ENCODE measurements at regions not wholly inside any gene's neighbourhood (a gene's known extent, or its start where the extent isn't known, plus 50 kb on each side); places are given as distances from the start of the nearest gene placed in this dataset.

- H3K36me3 ChIP-seq (ENCODE audit: insufficient read depth, low read length, poor library complexity, severe bottlenecking): no peaks in the 10 kb centered on the region
- peaks cover 16% of the 10 kb centered on the region for H3K27me3 ChIP-seq (replicated peaks; ENCODE audit: insufficient read depth, low read depth, low read length, poor library complexity)
- H3K4me3 ChIP-seq (ENCODE audit: low read depth, low read length, poor library complexity, severe bottlenecking): no peak overlapping the region
- H3K9me3 ChIP-seq (ENCODE audit: low read depth, low read length, poor library complexity, severe bottlenecking): no peaks in the 10 kb centered on the region
- TF ChIP-seq CTCF (conservative IDR thresholded peaks at IDR 0.05; ENCODE audit: low read depth, low read length) (peak; percentile 77), EZH2 (IDR thresholded peaks at IDR 0.05; ENCODE audit: borderline replicate concordance, low read depth, low read length, poor library complexity, severe bottlenecking) (no peak)
- no peaks in the 10 kb centered on the region for H3K4me1 ChIP-seq (ENCODE audit: insufficient read depth, low read length, poor library complexity, severe bottlenecking)
- ChIA-PET CTCF (interaction anchor here (1.0 to 1.3 kb wide), 3 partner anchors 69 to 196 kb away, joined by 3 to 4 read pairs (median 3); no protein-coding TSS in a partner anchor), POLR2A (ENCODE audit: low non-redundant PET) (no interaction called here)
- peak; percentile 62 for DNase-seq (ENCODE audit: low spot score)
- intact Hi-C loops (cut with micrococcal nuclease; ENCODE audit: unreplicated experiment): loop anchor here (5.0 kb wide), 1 partner anchor 456 kb away; no protein-coding TSS in a partner anchor
- no peak overlapping the region for H3K27ac ChIP-seq (ENCODE audit: low read depth, low read length, poor library complexity, severe bottlenecking)
- BruUV-seq (replicated peaks): no TSS peak
These were observed 119.7 kb upstream of the MYOCD start for GRCh38 chr17:12545877-12546513.

GRCh38 chr17:12546983-12547382, 118.7 kb upstream of the MYOCD start:
- no TSS peak for BruUV-seq (replicated peaks)
- H3K27me3 ChIP-seq (replicated peaks; ENCODE audit: insufficient read depth, low read depth, low read length, poor library complexity): peaks cover 9% of the 10 kb centered on the region
- DNase-seq (ENCODE audit: low spot score): no peak
- no peak overlapping the region for H3K4me3 ChIP-seq (ENCODE audit: low read depth, low read length, poor library complexity, severe bottlenecking)
- H3K9me3 ChIP-seq (ENCODE audit: low read depth, low read length, poor library complexity, severe bottlenecking): no peaks in the 10 kb centered on the region
- TF ChIP-seq EZH2 (IDR thresholded peaks at IDR 0.05; ENCODE audit: borderline replicate concordance, low read depth, low read length, poor library complexity, severe bottlenecking): no peak
- no peaks in the 10 kb centered on the region for H3K4me1 ChIP-seq (ENCODE audit: insufficient read depth, low read length, poor library complexity, severe bottlenecking)
- ChIA-PET POLR2A (ENCODE audit: low non-redundant PET) (no interaction called here), CTCF (no interaction called here)
- H3K36me3 ChIP-seq (ENCODE audit: insufficient read depth, low read length, poor library complexity, severe bottlenecking): no peaks in the 10 kb centered on the region
- intact Hi-C loops (cut with micrococcal nuclease; ENCODE audit: unreplicated experiment): loop anchor here (5.0 kb wide), 1 partner anchor 455 kb away; no protein-coding TSS in a partner anchor
- H3K27ac ChIP-seq (ENCODE audit: low read depth, low read length, poor library complexity, severe bottlenecking): no peak overlapping the region

GRCh38 chr17:12547831-12548230, 117.9 kb upstream of the MYOCD start:
- Histone ChIP-seq H3K27ac (ENCODE audit: low read depth, low read length, poor library complexity, severe bottlenecking) (no peak overlapping the region), H3K36me3 (ENCODE audit: insufficient read depth, low read length, poor library complexity, severe bottlenecking) (no peaks in the 10 kb centered on the region), H3K4me1 (ENCODE audit: insufficient read depth, low read length, poor library complexity, severe bottlenecking) (no peaks in the 10 kb centered on the region), H3K4me3 (ENCODE audit: low read depth, low read length, poor library complexity, severe bottlenecking) (no peak overlapping the region), H3K27me3 (replicated peaks; ENCODE audit: insufficient read depth, low read depth, low read length, poor library complexity) (peaks cover 9% of the 10 kb centered on the region), H3K9me3 (ENCODE audit: low read depth, low read length, poor library complexity, severe bottlenecking) (no peaks in the 10 kb centered on the region)
- ChIA-PET POLR2A (ENCODE audit: low non-redundant PET) (no interaction called here), CTCF (no interaction called here)
- DNase-seq (ENCODE audit: low spot score): no peak
- BruUV-seq (replicated peaks): no TSS peak
- TF ChIP-seq CTCF (conservative IDR thresholded peaks at IDR 0.05; ENCODE audit: low read depth, low read length) (no peak), EZH2 (IDR thresholded peaks at IDR 0.05; ENCODE audit: borderline replicate concordance, low read depth, low read length, poor library complexity, severe bottlenecking) (no peak)
- intact Hi-C loops (cut with micrococcal nuclease; ENCODE audit: unreplicated experiment): loop anchor here (5.0 kb wide), 1 partner anchor 454 kb away; no protein-coding TSS in a partner anchor

GRCh38 chr17:12548558-12548957, 117.1 kb upstream of the MYOCD start:
- DNase-seq (ENCODE audit: low spot score): no peak
- H3K4me1 ChIP-seq (ENCODE audit: insufficient read depth, low read length, poor library complexity, severe bottlenecking): no peaks in the 10 kb centered on the region
- H3K36me3 ChIP-seq (ENCODE audit: insufficient read depth, low read length, poor library complexity, severe bottlenecking): no peaks in the 10 kb centered on the region
- H3K27me3 ChIP-seq (replicated peaks; ENCODE audit: insufficient read depth, low read depth, low read length, poor library complexity): peaks cover 9% of the 10 kb centered on the region
- intact Hi-C loops (cut with micrococcal nuclease; ENCODE audit: unreplicated experiment): loop anchor here (5.0 kb wide), 1 partner anchor 454 kb away; no protein-coding TSS in a partner anchor
- no TSS peak for BruUV-seq (replicated peaks)
- no peak overlapping the region for H3K27ac ChIP-seq (ENCODE audit: low read depth, low read length, poor library complexity, severe bottlenecking)
- POLR2A ChIA-PET (ENCODE audit: low non-redundant PET): no interaction called here
- no peak overlapping the region for H3K4me3 ChIP-seq (ENCODE audit: low read depth, low read length, poor library complexity, severe bottlenecking)
- CTCF ChIA-PET: no interaction called here
- TF ChIP-seq EZH2 (IDR thresholded peaks at IDR 0.05; ENCODE audit: borderline replicate concordance, low read depth, low read length, poor library complexity, severe bottlenecking) (no peak), CTCF (conservative IDR thresholded peaks at IDR 0.05; ENCODE audit: low read depth, low read length) (no peak)
- H3K9me3 ChIP-seq (ENCODE audit: low read depth, low read length, poor library complexity, severe bottlenecking): no peaks in the 10 kb centered on the region
